Mesodermal cell (in vitro differentiated cells): ENCODE measurements at regions not wholly inside any gene's neighbourhood (a gene's known extent, or its start where the extent isn't known, plus 50 kb on each side); places are given as distances from the start of the nearest gene placed in this dataset.

Experiments
- H3K27ac ChIP-seq: 2 replicates; pipeline ENCODE4 v1.7.0; 2013; ENCODE audit warnings: mild to moderate bottlenecking, low read depth, low read length, moderate library complexity; ENCODE audit not compliant: severe bottlenecking
- H3K36me3 ChIP-seq: 2 replicates; pipeline ENCODE4 v1.7.1; 2013; ENCODE audit warnings: mild to moderate bottlenecking, low read length, moderate library complexity; ENCODE audit not compliant: control insufficient read depth, insufficient read depth
- H3K4me1 ChIP-seq: one replicate; pipeline ENCODE4 v1.7.1; 2013; ENCODE audit warnings: mild to moderate bottlenecking, low read length; ENCODE audit not compliant: insufficient read depth, control insufficient read depth, poor library complexity, severe bottlenecking
- H3K4me3 ChIP-seq: 2 replicates; pipeline ENCODE4 v1.7.0; 2013; ENCODE audit warnings: low read length, control low read depth, mild to moderate bottlenecking; ENCODE audit not compliant: insufficient read depth, poor library complexity, severe bottlenecking; ENCODE audit errors: extremely low read depth
- H3K9me3 ChIP-seq: 2 replicates; pipeline ENCODE4 v1.7.1; 2013; ENCODE audit warnings: mild to moderate bottlenecking, low read length, moderate library complexity; ENCODE audit not compliant: control insufficient read depth
- WGBS, 2 experiments: methylation state at CpG; one replicate each; pipeline ENCODE4 v1.1.5; 2013; ENCODE audit warnings: missing lambda C conversion rate in 2 of 2; ENCODE audit not compliant: insufficient coverage in 2 of 2; 5-methylcytosine and 5-hydroxymethylcytosine counted together

DNA sequence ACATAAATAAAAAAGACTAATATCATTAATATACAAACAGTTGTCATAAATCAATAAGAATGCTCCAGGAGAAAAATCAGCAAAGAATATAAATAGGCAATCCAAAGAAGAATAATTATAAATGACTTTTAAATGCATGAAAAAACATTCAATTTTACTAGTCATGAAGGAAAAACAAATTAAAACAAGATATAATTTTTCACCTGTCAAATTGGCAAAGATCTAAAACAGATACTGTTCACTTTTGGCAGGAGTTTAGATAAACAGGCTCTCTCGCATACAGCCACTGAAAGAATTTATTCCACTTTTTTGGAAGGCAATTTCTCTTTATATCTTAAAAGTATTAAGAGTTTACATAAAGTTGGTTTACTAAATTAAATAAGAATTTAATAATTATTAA lies 176.8 kb upstream of the SETBP1 start:
- Histone ChIP-seq H3K27ac (no peak overlapping the region), H3K36me3 (no peaks in the 10 kb centered on the region), H3K4me1 (no peaks in the 10 kb centered on the region), H3K9me3 (no peaks in the 10 kb centered on the region), H3K4me3 (no peak overlapping the region)
- WGBS, 2 experiments, result no CpG with 5 or more reads among the region's 1 CpG

DNA sequence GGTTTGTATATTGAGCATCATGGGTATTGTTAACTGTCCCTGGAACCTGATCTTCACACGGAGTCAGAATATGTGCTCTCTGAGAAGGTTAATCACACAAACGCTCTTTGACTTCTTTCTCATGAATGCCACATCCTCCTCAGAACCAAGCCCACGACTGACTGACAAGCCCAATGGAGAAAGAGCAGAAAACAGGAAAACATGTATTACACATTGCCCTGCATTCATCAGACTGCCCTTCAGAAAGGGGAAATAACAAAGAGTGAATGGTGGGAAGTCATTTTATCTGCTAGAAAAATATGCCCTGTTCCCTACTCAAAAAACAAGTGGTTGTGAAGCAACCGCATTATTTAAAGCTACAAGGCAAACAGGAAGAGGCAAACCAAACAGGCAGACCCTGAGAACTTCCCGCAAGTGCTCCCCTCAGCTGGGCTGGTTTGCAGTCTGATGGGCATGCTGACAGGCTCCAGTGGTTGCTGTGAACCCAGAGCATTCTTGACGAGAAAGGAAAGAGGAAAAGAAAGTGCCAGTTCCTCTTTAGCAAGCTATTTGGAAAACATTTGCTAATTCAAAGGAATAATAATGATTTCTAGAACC lies 172.9 kb upstream of the SETBP1 start:
- no peaks in the 10 kb centered on the region for H3K9me3 ChIP-seq
- H3K27ac ChIP-seq, result peak overlapping the region; percentile 80
- 69 to 84% methylated on average over 2 to 4 of the region's 6 CpGs for WGBS, 2 experiments
- H3K36me3 ChIP-seq, result no peaks in the 10 kb centered on the region
- H3K4me1 ChIP-seq, result no peaks in the 10 kb centered on the region
- H3K4me3 ChIP-seq, result no peak overlapping the region

DNA sequence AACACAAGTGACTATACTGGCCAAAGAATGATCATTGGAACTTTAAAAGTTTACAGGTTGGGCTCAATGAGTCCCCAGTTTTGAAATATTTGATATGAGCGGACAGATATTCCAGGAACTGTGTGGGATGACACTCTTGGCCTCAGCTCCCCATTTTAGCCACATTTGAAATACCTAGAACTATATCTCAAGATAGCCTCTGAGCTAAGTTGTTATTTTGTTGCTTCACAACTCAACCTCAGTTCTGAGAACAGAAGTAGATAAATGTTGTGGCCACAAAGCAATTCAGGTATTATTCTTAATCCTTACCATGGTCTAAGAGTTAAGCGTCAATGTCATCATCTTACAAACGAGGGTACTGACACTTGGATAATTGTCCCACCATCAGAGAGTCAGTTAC lies 172.2 kb upstream of the SETBP1 start:
- peak overlapping the region; percentile 80 for H3K27ac ChIP-seq
- no peaks in the 10 kb centered on the region for H3K36me3 ChIP-seq
- WGBS, 2 experiments, result 83 to 85% methylated on average over 2 to 3 of the region's 3 CpGs

DNA sequence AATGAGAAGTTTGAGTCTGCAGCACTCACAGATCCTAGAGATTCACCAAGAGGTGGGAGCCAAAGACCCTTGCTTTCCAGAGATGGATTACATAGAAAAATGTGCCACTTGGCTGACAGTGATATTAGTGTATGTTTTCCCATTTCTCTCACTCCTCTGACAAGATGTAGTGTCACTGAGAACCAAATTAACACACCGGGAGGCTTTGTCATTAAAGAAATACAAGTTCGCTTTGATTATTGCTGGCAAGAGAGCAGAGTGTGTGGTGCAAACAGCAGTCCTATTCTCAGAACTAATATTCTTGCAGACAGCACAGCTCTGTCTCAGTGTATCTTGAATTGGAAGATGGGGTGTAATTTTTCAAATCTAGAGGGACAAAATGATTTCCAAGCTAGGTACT lies 171.6 kb upstream of the SETBP1 start:
- 100% methylated on average over 1 of the region's 2 CpGs; no CpG with 5 or more reads in 1 of the 2 experiments for WGBS, 2 experiments
- Histone ChIP-seq H3K4me3 (no peak overlapping the region), H3K27ac (no peak overlapping the region), H3K36me3 (no peaks in the 10 kb centered on the region), H3K9me3 (no peaks in the 10 kb centered on the region), H3K4me1 (no peaks in the 10 kb centered on the region)

More for the DNA sequence above, 172.2 kb upstream of the SETBP1 start:
- no peak overlapping the region for H3K4me3 ChIP-seq
- H3K4me1 ChIP-seq, result no peaks in the 10 kb centered on the region
- H3K9me3 ChIP-seq, result no peaks in the 10 kb centered on the region

DNA sequence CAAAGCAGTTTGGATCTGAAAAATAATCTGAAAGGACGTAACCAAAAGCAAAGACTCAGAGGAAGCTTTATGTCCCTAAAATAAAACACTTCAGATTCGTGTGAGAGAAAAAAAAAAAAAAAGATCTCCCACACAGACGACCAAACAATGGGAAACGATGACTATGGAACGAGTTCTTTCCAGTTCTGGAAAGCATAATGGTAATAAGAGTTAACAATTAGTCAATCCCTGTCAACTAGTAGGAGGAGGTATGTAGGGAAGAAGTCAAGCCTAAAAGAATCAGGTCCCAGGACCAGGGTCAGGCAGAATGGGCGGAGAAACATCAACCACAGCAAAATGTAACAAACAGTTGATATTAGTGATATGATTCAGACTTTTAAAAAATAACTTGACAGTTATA lies 170.3 kb upstream of the SETBP1 start:
- Histone ChIP-seq H3K36me3 (no peaks in the 10 kb centered on the region), H3K4me3 (no peak overlapping the region), H3K27ac (no peak overlapping the region), H3K9me3 (no peaks in the 10 kb centered on the region), H3K4me1 (no peaks in the 10 kb centered on the region)
- WGBS, 2 experiments, result 100% methylated on average over 1 to 2 of the region's 6 CpGs

DNA sequence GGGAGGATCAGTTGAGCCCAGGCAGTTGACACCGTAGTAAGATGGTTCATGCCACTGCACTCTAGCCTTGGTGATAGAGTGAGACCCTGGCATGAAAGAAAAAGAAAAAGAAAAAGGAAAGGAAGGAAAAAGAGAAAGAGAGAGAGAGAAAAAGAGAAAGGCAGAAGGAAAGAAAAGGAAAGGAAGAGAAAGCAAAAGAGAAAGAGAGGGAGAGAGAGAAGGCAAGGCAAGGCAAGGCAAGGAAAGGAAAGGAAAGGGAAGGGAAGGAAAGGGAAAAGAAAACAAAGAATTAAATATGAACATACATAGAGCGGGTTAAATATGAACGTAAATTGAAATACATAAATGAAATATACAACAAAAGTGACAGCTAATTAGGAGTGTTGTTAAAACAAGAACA lies 167.5 kb upstream of the SETBP1 start:
- WGBS, 2 experiments, result 100% methylated on average over 1 of the region's 3 CpGs; no CpG with 5 or more reads in 1 of the 2 experiments
- Histone ChIP-seq H3K9me3 (no peaks in the 10 kb centered on the region), H3K4me3 (no peak overlapping the region), H3K27ac (no peak overlapping the region), H3K36me3 (no peaks in the 10 kb centered on the region), H3K4me1 (no peaks in the 10 kb centered on the region)

DNA sequence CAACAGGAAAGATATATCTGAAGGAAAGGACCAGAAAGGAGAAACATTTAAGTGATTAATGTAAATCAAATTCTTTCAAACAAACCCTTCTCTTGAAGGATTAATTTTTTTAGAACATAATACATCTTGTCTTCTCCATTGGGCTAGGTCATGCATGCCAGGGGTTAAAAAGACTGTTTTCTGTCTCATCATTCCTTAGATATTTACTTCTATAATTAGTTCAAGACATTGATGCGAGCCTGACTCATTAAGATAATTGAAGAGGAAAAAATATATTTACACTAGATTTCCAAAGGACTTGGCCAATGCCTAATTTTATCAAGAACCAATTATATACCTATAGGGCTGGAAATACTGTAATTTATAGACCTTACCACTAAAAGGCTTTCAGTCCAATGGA lies 166.6 kb upstream of the SETBP1 start:
- WGBS, 2 experiments, result no CpG with 5 or more reads among the region's 1 CpG
- H3K36me3 ChIP-seq, result no peaks in the 10 kb centered on the region
- no peaks in the 10 kb centered on the region for H3K9me3 ChIP-seq
- H3K4me3 ChIP-seq, result no peak overlapping the region
- no peak overlapping the region for H3K27ac ChIP-seq
- no peaks in the 10 kb centered on the region for H3K4me1 ChIP-seq

DNA sequence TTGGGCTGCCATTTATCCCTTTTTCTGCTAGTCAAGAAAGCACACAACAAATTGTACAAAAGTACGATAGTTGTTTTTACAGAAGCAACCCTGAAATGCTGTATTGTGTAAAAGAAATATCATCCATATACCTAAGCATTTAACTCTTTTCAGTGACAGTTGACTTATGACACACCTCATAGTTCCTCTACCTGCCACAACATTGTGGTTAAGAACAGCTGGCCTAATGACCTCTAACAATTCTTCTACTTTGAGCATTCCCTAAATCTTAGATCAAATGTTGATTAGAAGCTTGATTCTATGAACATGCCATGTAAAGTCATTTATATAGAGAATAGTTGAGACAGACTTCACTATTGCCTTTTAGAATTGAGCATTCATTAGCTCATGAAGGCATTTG lies 165.9 kb upstream of the SETBP1 start:
- H3K4me1 ChIP-seq, result no peaks in the 10 kb centered on the region
- H3K9me3 ChIP-seq, result no peaks in the 10 kb centered on the region
- H3K4me3 ChIP-seq, result no peak overlapping the region
- no peaks in the 10 kb centered on the region for H3K36me3 ChIP-seq
- WGBS, 2 experiments, result no CpG with 5 or more reads among the region's 1 CpG
- no peak overlapping the region for H3K27ac ChIP-seq

DNA sequence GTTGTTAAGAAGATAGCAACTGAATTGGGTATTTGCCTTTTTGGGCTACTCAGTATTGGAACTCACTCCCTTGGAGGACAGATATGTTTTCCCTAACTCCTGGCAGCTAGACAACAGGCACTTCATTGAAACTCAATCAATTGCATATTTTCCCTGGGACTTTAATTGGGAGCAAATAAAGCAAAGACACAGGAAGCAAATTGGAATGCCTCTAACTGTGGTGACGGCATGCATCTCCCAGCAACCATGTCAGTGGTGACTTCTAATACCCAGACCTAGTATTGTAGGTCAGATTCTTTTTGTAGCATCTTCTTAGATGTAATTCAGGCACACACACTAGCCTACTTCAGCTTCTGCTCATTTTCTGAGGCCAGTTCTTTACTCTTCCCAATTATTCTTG lies 164.2 kb upstream of the SETBP1 start:
- H3K9me3 ChIP-seq, result no peaks in the 10 kb centered on the region
- 75% methylated on average over 1 of the region's 1 CpG; no CpG with 5 or more reads in 1 of the 2 experiments for WGBS, 2 experiments
- H3K4me3 ChIP-seq, result no peak overlapping the region
- peaks cover 2% of the 10 kb centered on the region for H3K4me1 ChIP-seq
- no peak overlapping the region for H3K27ac ChIP-seq
- H3K36me3 ChIP-seq, result no peaks in the 10 kb centered on the region

DNA sequence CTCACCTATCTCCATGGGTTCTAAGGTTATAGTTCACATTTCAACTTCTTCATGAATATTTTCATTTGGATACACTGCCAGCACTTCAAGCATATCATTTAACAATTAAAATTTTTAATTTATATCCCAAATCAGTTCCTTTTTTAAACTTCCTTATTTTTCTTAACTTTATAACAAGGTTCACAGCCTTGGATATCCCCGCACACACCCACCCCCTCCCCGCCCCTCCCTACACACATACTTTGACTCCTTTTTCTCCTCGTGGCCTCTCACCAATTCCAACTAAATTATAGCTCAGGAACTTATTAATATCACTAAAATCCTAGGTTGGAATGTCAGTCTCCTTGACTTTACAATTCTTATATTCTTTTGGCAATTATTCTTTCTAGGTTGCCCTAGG lies 163.6 kb upstream of the SETBP1 start:
- no peaks in the 10 kb centered on the region for H3K9me3 ChIP-seq
- WGBS, 2 experiments, result 95 to 100% methylated on average over 1 to 2 of the region's 3 CpGs
- no peak overlapping the region for H3K4me3 ChIP-seq
- no peak overlapping the region for H3K27ac ChIP-seq
- H3K4me1 ChIP-seq, result peaks cover 3% of the 10 kb centered on the region
- no peaks in the 10 kb centered on the region for H3K36me3 ChIP-seq

DNA sequence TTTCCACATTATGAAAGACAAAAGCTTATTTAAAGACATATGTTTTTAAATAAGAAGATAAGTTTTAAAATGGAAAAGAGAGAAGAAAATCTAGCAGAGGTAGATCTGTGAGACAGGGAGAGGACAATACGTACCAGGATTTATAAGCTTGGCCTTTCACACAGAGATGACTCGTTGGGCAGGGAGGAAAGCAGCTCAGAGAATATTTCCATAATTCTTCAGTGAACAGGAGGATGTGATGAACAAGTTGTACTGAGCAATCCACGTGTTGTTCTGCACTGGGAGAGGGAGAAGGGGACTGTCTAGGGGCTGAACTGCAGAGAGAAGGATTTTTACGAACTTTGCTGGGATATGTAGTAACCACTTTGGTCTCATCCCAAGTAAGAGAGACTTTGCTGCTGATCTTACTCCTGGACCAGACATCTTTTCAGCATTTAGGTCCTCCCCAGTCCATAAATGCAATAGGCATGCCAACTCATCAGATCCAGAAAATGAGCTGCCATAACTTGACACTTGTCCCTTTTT lies 162.5 kb upstream of the SETBP1 start:
- WGBS, 2 experiments, result 81 to 94% methylated on average over 2 to 3 of the region's 4 CpGs
- no peaks in the 10 kb centered on the region for H3K36me3 ChIP-seq
- peaks cover 3% of the 10 kb centered on the region for H3K4me1 ChIP-seq
- no peaks in the 10 kb centered on the region for H3K9me3 ChIP-seq
- no peak overlapping the region for H3K4me3 ChIP-seq
- no peak overlapping the region for H3K27ac ChIP-seq
